GM12865 (cell line): ENCODE measurements at regions not wholly inside any gene's neighbourhood (a gene's known extent, or its start where the extent isn't known, plus 50 kb on each side); places are given as distances from the start of the nearest gene placed in this dataset.

Experiments used
- DNase-seq: peaks from one replicate; pipeline ENCODE4 v3.0.0; 2010; ENCODE audit warnings: low read depth
- H3K4me3 ChIP-seq: 2 replicates; pipeline ENCODE4 v1.5.1; 2011; ENCODE audit warnings: mild to moderate bottlenecking, low read depth, low read length, control low read depth
- CTCF ChIP-seq: IDR thresholded peaks from 2 replicates; pipeline ENCODE4 v1.5.1; 2011; ENCODE audit warnings: low read length, control low read depth, low read depth, inconsistent platforms; ENCODE audit not compliant: insufficient read depth; ENCODE audit errors: missing control alignments

GRCh38 chr16:5502944-5503343, 405.3 kb upstream of the EEF2KMT start:
- TF ChIP-seq CTCF, result no peak
- no peak overlapping the region for H3K4me3 ChIP-seq
- no peak for DNase-seq

GRCh38 chr16:5502467-5502869, 404.9 kb upstream of the EEF2KMT start:
- H3K4me3 ChIP-seq, result no peak overlapping the region
- TF ChIP-seq CTCF, result peak; percentile 46
- peak; percentile 13 for DNase-seq

- no peak for TF ChIP-seq CTCF
- DNase-seq, result no peak
- H3K4me3 ChIP-seq, result no peak overlapping the region
Measured at GRCh38 chr16:5500526-5500925, 402.9 kb upstream of the EEF2KMT start.

GRCh38 chr16:5498562-5498961, 401.0 kb upstream of the EEF2KMT start:
- no peak for DNase-seq
- H3K4me3 ChIP-seq, result no peak overlapping the region
- no peak for TF ChIP-seq CTCF

GRCh38 chr16:5496013-5496412, 398.4 kb upstream of the EEF2KMT start:
- no peak for DNase-seq
- H3K4me3 ChIP-seq, result no peak overlapping the region
- TF ChIP-seq CTCF, result no peak

- H3K4me3 ChIP-seq, result no peak overlapping the region
- peak; percentile 82 for TF ChIP-seq CTCF
- DNase-seq, result peak; percentile 61
Measured at GRCh38 chr16:5490499-5490898, 392.9 kb upstream of the EEF2KMT start.

GRCh38 chr16:5488581-5488980, 391.0 kb upstream of the EEF2KMT start:
- no peak overlapping the region for H3K4me3 ChIP-seq
- no peak for TF ChIP-seq CTCF

More at GRCh38 chr16:5488581-5488980, 391.0 kb upstream of the EEF2KMT start:
- no peak for DNase-seq
